NCI-H1092 (cell line): ENCODE measurements at regions not wholly inside any gene's neighbourhood (a gene's known extent, or its start where the extent isn't known, plus 50 kb on each side); places are given as distances from the start of the nearest gene placed in this dataset.

Source experiments
- DNase-seq: peaks from one replicate; lab custom pipeline; 2025; lab: John Stamatoyannopoulos, UW

- DNase-seq: no peak
These were observed 133.4 kb downstream of the ESM1 start for GRCh38 chr5:54852007-54852406.

GRCh38 chr5:54851449-54851848 lies 133.9 kb downstream of the ESM1 start:
- DNase-seq: no peak

DNA sequence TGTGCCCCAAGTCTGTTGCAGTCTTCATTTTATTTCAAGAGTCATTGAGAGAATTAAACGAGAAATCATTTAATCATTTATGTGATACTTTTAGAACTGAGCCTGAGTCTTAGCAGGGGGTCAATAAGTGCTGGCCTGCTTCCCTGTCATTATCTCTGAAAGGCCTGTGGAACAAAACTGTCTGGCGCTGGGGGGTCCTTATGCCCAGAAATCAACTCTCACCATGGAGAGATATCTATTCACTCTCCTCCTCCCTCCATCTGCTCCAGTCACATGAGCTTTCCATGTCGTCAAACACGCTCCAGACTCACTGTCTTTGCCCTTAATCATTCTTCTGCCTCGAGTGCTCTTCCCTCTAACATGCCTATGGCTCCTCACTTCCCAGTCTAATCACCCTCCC lies 136.8 kb downstream of the ESM1 start:
- DNase-seq: no peak

- DNase-seq: no peak
These were observed 139.8 kb downstream of the ESM1 start for GRCh38 chr5:54845567-54845941.

DNA sequence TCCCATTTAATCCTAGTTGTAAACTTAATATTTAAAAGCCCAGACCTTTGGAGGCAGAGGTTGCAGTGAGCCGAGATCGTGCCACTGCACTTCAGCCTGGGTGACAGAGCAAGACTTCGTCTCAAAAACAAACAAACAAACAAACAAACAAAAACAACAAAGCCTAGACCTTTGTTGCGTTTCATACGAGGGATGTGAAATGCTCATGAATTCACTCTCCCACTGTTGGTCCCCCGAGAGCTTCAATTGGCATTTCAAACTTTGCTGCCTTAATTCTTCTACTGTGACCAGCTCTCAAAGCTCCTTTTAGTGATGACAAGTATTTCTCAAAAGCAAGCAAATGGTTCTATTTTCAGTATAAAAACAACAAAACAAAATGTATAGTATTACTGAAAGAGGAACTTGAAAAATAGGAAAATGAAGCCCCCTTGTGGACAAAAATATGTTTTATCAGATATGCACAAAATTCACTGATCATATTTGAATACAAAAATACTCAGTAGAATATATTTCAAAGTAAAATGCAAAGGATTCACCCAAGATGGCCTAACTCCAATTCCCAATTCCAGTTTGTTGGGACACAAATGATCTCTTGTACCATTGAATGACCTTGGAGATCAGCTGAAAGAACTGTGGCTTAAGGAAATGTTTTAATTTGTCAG lies 140.4 kb downstream of the ESM1 start:
- peak; percentile 2 for DNase-seq

GRCh38 chr5:54844266-54844665 lies 141.1 kb downstream of the ESM1 start:
- no peak for DNase-seq

GRCh38 chr5:54841481-54841880 lies 143.9 kb downstream of the ESM1 start:
- DNase-seq: no peak

DNA sequence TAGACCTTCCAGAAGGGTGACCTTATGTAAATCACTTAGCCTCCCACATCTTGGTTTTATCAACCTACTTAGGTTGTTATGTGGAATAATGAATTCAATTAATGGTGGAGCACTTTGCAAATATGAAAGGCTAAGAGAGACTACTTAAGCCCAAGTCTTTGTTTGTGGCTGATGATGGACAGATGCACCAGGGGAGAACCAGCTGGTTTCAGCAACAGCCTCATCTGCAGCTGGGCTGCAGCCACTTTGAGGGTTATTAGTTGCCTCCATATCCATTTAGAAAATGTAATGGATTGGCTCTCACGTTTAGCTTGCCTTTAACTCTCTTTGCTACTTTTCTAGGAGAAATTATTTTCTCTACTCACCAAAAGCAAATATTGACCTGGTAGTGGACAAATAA lies 146.6 kb downstream of the ESM1 start:
- DNase-seq: no peak

GRCh38 chr5:54837981-54838380 lies 147.4 kb downstream of the ESM1 start:
- DNase-seq: no peak

- DNase-seq: no peak
These were observed 148.3 kb downstream of the ESM1 start for GRCh38 chr5:54837093-54837492.

DNA sequence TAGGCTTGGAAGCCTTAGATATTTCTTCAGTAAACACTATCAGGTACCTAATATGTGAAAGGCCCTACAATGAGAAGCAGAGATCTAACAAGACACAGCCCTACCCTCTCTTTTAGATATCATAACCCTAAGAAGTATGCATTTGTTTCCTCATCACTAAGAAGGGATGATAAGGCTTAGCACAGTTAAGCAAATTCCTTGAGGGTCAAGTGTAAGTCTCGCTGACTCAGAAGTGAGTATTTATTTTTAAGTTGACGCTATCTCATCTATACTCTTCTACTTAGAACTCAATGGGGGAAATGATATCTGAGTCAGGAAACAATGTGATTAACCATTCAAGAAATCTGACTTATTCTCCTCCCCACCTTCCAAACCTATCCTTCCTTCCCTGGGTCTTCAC lies 149.7 kb downstream of the ESM1 start:
- DNase-seq: no peak

DNA sequence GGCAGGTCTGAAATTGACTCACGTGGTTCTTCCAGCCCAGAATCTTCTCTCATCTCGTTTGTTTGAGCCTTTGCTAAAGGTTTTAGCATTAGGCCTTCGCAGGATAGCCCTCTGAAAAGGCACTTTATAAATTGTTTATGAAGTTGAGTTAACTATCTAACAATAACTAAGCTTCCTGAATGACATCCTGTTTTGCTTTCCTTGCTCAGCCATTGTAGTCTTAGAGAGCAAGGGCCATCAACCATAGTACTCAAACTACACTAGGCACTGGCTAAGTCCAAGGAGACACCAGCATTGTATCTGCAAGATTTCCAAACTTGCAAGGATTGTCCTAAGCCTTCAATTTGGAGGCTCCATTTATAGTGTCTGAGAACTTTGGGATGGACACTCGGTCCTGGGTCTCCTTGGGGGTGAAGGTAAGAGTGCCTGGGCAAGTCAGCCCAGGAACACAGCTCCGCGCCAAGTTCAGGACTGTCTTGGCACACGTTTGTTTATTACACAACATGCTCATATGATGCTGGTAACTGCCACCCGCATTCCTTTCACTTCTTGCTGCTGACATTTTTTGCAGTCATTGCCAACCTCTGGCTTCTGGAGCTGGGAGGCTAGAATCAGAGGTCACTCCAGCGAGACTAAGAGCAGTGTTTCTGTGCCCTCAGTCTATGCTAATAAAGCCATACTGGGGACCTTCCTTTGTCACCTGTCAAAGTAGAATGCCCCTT lies 151.1 kb downstream of the ESM1 start:
- DNase-seq: no peak

DNA sequence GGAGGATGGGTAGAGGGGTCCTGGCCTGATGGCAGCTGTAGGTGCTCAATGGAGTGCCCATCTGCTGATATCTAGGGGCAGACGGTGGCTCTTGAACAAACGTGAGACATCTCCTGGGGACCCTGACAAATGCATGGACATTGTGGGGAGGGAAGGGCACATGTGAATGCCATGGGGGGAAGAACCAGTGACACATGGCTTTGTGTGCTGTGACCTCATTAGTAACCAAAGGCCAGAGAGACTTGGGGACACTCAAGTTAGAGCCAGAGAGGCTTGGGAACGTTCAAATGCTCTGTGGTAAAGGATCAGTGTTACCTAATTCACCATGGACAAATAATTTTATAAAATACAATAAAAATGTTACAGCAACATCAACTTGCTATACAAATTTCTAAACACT lies 151.8 kb downstream of the ESM1 start:
- no peak for DNase-seq

GRCh38 chr5:54832858-54833257 lies 152.5 kb downstream of the ESM1 start:
- no peak for DNase-seq

GRCh38 chr5:54832045-54832444 lies 153.3 kb downstream of the ESM1 start:
- DNase-seq: no peak

- no peak for DNase-seq
These were observed 154.2 kb downstream of the ESM1 start for GRCh38 chr5:54831233-54831632.

DNA sequence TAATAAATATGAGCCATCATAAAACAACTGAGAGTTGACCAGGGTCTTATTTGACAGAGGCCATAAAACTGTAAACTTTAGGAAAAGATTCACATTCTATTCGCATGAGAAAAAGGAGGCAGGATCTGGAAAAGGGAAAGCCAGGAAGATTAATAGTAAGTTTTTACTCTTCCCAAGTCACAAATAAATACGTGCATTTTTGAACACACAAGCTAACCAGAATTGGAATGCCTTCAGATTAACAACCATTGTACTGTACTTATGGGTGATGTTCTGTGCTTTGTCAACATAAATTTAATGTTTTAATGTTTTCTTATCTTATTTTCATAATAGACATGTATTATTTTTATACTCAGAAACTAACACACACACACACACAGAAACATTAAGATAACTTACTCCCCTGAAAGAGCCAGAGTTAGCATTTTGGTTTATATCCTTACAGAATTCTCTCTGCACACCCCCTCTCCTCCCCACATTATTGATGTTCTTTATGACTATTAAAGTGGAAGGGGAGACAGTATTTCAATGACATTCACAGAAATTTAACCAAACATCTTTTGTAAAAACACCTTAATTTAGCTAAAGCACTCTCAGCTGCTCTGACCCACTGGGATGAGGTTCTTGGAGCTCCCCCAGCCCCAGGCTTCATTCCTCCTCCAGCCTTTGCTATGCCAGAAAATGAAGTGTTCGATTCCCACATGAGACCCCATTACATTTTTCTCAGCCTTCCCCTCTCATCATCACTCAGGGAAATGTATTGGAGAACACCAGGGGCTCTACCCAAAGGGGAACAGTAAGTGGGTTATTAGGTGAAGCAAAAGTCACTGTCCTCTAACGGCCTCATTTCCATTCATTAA lies 155.5 kb downstream of the ESM1 start:
- DNase-seq: no peak

DNA sequence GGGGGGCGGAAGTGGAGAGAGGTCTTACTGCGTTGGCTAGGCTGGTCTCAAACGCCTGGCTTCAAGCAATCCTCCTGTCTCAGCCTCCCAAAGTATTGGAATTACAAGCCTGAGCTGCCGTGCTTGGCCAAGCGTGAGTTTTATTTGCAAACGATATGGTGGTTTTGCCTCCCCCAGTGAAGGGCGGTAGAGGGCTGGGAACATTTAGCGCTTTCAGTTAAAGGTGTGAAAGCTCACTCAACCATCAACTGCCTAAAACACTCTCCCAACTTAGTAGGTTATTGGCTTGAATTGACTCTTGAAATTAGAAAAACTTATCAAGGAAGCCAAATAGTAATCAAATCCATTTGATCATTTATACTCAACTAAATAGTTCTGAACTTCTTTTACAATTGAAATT lies 156.3 kb downstream of the ESM1 start:
- no peak for DNase-seq

DNA sequence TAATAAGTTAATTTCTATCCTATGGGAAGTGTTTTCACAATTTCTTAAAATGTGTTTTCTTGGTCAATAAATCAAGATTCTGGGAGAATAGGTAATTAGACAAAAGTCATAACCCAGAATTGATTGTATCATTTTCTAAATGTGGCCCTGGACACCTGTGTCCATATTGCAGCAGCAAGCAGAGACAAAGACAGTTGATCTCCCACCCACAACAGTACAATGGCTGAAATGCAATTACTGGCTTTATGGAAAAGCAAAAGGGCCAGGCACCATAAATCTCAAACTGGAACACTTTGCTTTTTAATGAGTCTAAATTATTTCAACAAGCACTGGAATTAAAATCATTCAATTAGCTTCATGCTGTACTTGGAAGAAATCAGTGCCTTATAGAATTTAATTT lies 157.2 kb downstream of the ESM1 start:
- no peak for DNase-seq

DNA sequence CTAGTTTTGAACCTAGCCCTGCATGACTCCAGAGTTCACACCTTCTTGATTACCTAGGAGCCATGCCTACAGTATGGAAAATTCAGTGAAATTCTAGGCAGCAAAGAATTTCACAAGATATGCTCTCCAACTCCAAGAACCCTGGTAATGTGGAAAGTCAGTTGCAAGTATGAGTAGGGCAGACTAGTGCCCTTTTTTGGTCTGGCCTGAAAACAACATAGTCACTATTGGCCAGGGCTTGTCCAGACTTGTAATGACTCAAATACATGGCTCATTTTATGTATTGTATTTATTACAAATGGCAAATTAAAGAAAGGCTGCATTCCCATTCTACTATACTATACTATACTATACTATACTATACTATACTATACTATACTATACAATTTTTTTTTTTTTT lies 160.4 kb downstream of the ESM1 start:
- DNase-seq: no peak

DNA sequence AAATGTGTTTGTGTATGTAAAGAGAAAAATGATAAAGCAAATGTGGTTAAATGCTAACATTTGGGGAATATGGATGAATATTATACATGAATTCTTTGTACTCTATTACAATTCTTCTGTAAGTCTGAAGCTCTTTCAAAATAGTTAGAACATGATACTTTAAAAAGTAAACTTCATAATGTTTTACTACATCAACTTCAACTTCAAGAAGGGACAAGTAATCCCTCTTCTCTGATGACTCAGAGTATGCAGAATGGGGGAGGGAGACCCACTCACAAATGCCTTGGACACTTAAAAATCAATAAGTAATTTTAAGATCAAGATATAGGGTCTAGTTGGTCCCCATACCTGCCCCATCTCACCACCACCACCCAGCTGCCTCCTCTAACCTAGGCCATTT lies 162.4 kb downstream of the ESM1 start:
- no peak for DNase-seq

GRCh38 chr5:54822324-54822687 lies 163.1 kb downstream of the ESM1 start:
- no peak for DNase-seq
